Mammary epithelial cell (primary cell): ENCODE measurements at regions not wholly inside any gene's neighbourhood (a gene's known extent, or its start where the extent isn't known, plus 50 kb on each side); places are given as distances from the start of the nearest gene placed in this dataset.

Experiments
- CTCF ChIP-seq, 2 donors: IDR thresholded peaks in 1 of 2; conservative IDR thresholded peaks in 1 of 2; 2 replicates each; pipeline ENCODE4 v1.5.1; 2011 to 2012; ENCODE audit warnings: inconsistent platforms in 2 of 2, low read length in 2 of 2, mild to moderate bottlenecking in 2 of 2, control low read depth in 1 of 2, low read depth in 1 of 2; ENCODE audit not compliant: insufficient read depth in 1 of 2; ENCODE audit errors: extremely low read depth in 1 of 2
- EZH2 ChIP-seq: IDR thresholded peaks from 2 replicates; pipeline ENCODE4 v1.6.1; 2012; ENCODE audit warnings: low read length, inconsistent platforms, borderline replicate concordance

- no peak for TF ChIP-seq CTCF (conservative IDR thresholded peaks at IDR 0.05 in 1 of 2, IDR thresholded peaks at IDR 0.05 in 1 of 2; ENCODE audit: extremely low read depth in 1 of 2, insufficient read depth in 1 of 2, low read depth in 1 of 2, low read length in 2 of 2)
- no peak for TF ChIP-seq EZH2
Observed at GRCh38 chr15:70172124-70172523, 74.4 kb upstream of the TLE3 start.
